OCI-LY7 (cell line): ENCODE measurements at regions not wholly inside any gene's neighbourhood (a gene's known extent, or its start where the extent isn't known, plus 50 kb on each side); places are given as distances from the start of the nearest gene placed in this dataset.

Experiments used
- BruUV-seq: library from RNA; stranded (reverse); fragments of 400-500 nt; replicated peaks from 2 replicates; lab custom pipeline; 2021; lab: Mats Ljungman, UMichigan
- CTCF ChIA-PET: fragments of 300-600 bp; sonication (Branson Sonifier 250); formaldehyde crosslinking; loops from one replicate; lab custom pipeline; 2022; ENCODE audit warnings: antibody characterized with exemption; ENCODE audit not compliant: unreplicated experiment; lab: Charles Lee
- POLR2A ChIA-PET: fragments of 300-600 bp; sonication (Branson Sonifier 250); formaldehyde crosslinking; loops from one replicate; lab custom pipeline; 2022; ENCODE audit warnings: antibody characterized with exemption; lab: Charles Lee
- DNase-seq: peaks from one replicate; pipeline ENCODE4 v3.0.0-alpha.2; 2015; ENCODE audit warnings: low spot score
- H2AFZ ChIP-seq: fragments of 200-600 bp; sonication (generic), shearing (Covaris generic); 2 replicates; pipeline ENCODE4 v1.6.1; 2014; ENCODE audit warnings: mild to moderate bottlenecking, antibody characterized with exemption, low read length, moderate library complexity
- H3K27ac ChIP-seq: fragments of 200-600 bp; sonication (generic); 2 replicates; pipeline ENCODE4 v1.5.1; 2014; ENCODE audit warnings: mixed run types, low read depth, mild to moderate bottlenecking, moderate library complexity, low read length, inconsistent platforms; ENCODE audit not compliant: poor library complexity, severe bottlenecking
- H3K36me3 ChIP-seq: fragments of 200-600 bp; sonication (generic); 2 replicates; pipeline ENCODE4 v1.6.1; 2014; ENCODE audit warnings: mild to moderate bottlenecking, antibody characterized with exemption, low read length, moderate library complexity, mixed read lengths; ENCODE audit not compliant: insufficient read depth
- H3K4me1 ChIP-seq: fragments of 200-600 bp; sonication (generic); 2 replicates; pipeline ENCODE4 v1.5.1; 2014; ENCODE audit warnings: mild to moderate bottlenecking, low read length; ENCODE audit not compliant: insufficient read depth, poor library complexity, severe bottlenecking
- H3K4me2 ChIP-seq: fragments of 200-600 bp; sonication (generic); 2 replicates; pipeline ENCODE4 v1.6.1; 2014; ENCODE audit warnings: mild to moderate bottlenecking, low read length
- H3K4me3 ChIP-seq: fragments of 200-600 bp; sonication (generic); 2 replicates; pipeline ENCODE4 v1.5.1; 2014; ENCODE audit warnings: mild to moderate bottlenecking, low read depth, low read length; ENCODE audit not compliant: poor library complexity, severe bottlenecking
- H3K79me2 ChIP-seq: fragments of 200-600 bp; sonication (generic); 2 replicates; pipeline ENCODE4 v1.6.1; 2016; ENCODE audit warnings: low read depth, mild to moderate bottlenecking, low read length, moderate library complexity, mixed read lengths; ENCODE audit not compliant: insufficient read depth
- H3K9me2 ChIP-seq: fragments of 200-600 bp; sonication (generic); 2 replicates; pipeline ENCODE4 v1.6.1; 2016; ENCODE audit warnings: mild to moderate bottlenecking, low read length, mixed read lengths; ENCODE audit not compliant: insufficient read depth
- H3K9me3 ChIP-seq: fragments of 200-600 bp; sonication (generic); 2 replicates; pipeline ENCODE4 v1.6.1; 2014; ENCODE audit warnings: mild to moderate bottlenecking, mixed run types, low read length, mixed read lengths
- H4K20me1 ChIP-seq: fragments of 200-600 bp; sonication (generic); 2 replicates; pipeline ENCODE4 v1.6.1; 2014; ENCODE audit warnings: mild to moderate bottlenecking, antibody characterized with exemption, low read length, moderate library complexity, mixed read lengths; ENCODE audit not compliant: insufficient read depth
- CTCF ChIP-seq: fragments of 200-600 bp; sonication (generic); conservative IDR thresholded peaks from 2 replicates; pipeline ENCODE4 v1.5.1; 2014; ENCODE audit warnings: mild to moderate bottlenecking, antibody characterized with exemption, low read length, moderate library complexity, mixed read lengths
- EZH2phosphoT487 ChIP-seq: fragments of 200-600 bp; sonication (generic); IDR thresholded peaks from 2 replicates; pipeline ENCODE4 v1.6.1; 2018; ENCODE audit warnings: low read depth, borderline replicate concordance, mild to moderate bottlenecking, mixed run types, antibody characterized with exemption, low read length, moderate library complexity, mixed read lengths
- intact Hi-C: fragments of 100-400 bp; cut with micrococcal nuclease; formaldehyde crosslinking; loops from one replicate; pipeline ENCODE4 v1.10.0; 2022; ENCODE audit not compliant: unreplicated experiment

- no peaks in the 10 kb centered on the region for H3K79me2 ChIP-seq
- H3K4me3 ChIP-seq: no peak overlapping the region
- DNase-seq: no peak
- intact Hi-C loops: no loop called here
- H3K9me2 ChIP-seq: no peaks in the 10 kb centered on the region
- CTCF ChIA-PET: no interaction called here
- H3K9me3 ChIP-seq: no peaks in the 10 kb centered on the region
- H3K36me3 ChIP-seq: no peaks in the 10 kb centered on the region
- no peaks in the 10 kb centered on the region for H3K4me1 ChIP-seq
- no peaks in the 10 kb centered on the region for H4K20me1 ChIP-seq
- H2AFZ ChIP-seq: no peak overlapping the region
- no peak for TF ChIP-seq EZH2phosphoT487
- no peak for TF ChIP-seq CTCF
- H3K4me2 ChIP-seq: no peak overlapping the region
- H3K27ac ChIP-seq: no peak overlapping the region
- BruUV-seq: no TSS peak
- POLR2A ChIA-PET: no interaction called here
Observed at GRCh38 chrX:68995780-68996551, 167.1 kb downstream of the EFNB1 start.

- BruUV-seq: no TSS peak
- Histone ChIP-seq H3K27ac (no peak overlapping the region), H3K36me3 (no peaks in the 10 kb centered on the region), H3K4me2 (no peak overlapping the region), H4K20me1 (no peaks in the 10 kb centered on the region), H3K4me1 (no peaks in the 10 kb centered on the region), H3K9me2 (no peaks in the 10 kb centered on the region), H3K9me3 (no peaks in the 10 kb centered on the region), H3K79me2 (no peaks in the 10 kb centered on the region), H2AFZ (no peak overlapping the region), H3K4me3 (no peak overlapping the region)
- intact Hi-C loops: no loop called here
- TF ChIP-seq CTCF (no peak), EZH2phosphoT487 (no peak)
- ChIA-PET POLR2A (no interaction called here), CTCF (no interaction called here)
- DNase-seq: no peak
Observed at GRCh38 chrX:68995386-68995779, 166.6 kb downstream of the EFNB1 start.

- Histone ChIP-seq H3K9me2 (no peaks in the 10 kb centered on the region), H3K36me3 (no peaks in the 10 kb centered on the region), H2AFZ (no peak overlapping the region), H3K79me2 (no peaks in the 10 kb centered on the region), H3K27ac (no peak overlapping the region), H3K4me3 (no peak overlapping the region), H3K9me3 (no peaks in the 10 kb centered on the region), H3K4me2 (no peak overlapping the region), H4K20me1 (no peaks in the 10 kb centered on the region), H3K4me1 (no peaks in the 10 kb centered on the region)
- TF ChIP-seq CTCF (no peak), EZH2phosphoT487 (no peak)
- no peak for DNase-seq
- POLR2A ChIA-PET: no interaction called here
- CTCF ChIA-PET: no interaction called here
- BruUV-seq: no TSS peak
- intact Hi-C loops: no loop called here
Observed at GRCh38 chrX:68994891-68995255, 166.1 kb downstream of the EFNB1 start.
